ENCODE measurements at regions not wholly inside any gene's neighbourhood (a gene's known extent, or its start where the extent isn't known, plus 50 kb on each side); places are given as distances from the start of the nearest gene placed in this dataset.

- TF ChIP-seq ZZZ3 (IDR thresholded peaks at IDR 0.05; ENCODE audit: control insufficient read depth, insufficient read length, low read depth) (no peak), ZBED1 (IDR thresholded peaks at IDR 0.05; ENCODE audit: borderline replicate concordance) (no peak), MYC (IDR thresholded peaks at IDR 0.05; ENCODE audit: insufficient read depth, insufficient read length, insufficient replicate concordance, low read length, severe bottlenecking) (no peak), REST (IDR thresholded peaks at IDR 0.05; ENCODE audit: low read depth, low read length) (no peak), PBX3 (IDR thresholded peaks at IDR 0.05; ENCODE audit: insufficient replicate concordance, low read depth, low read length) (no peak), CBX5 (IDR thresholded peaks at IDR 0.05; ENCODE audit: low read depth) (no peak), EED (IDR thresholded peaks at IDR 0.05; ENCODE audit: low read depth) (no peak)
- FAIRE-seq (no peak), DNase-seq (ENCODE audit: low read depth, low spot score) (no peak), ATAC-seq (no peak)
- H3K4me2 ChIP-seq (ENCODE audit: control insufficient read depth, insufficient read depth): no peak overlapping the region
- no peak overlapping the region for H3K4me3 ChIP-seq
- ChIA-PET CTCF (no interaction called here), RAD21 (ENCODE audit: unreplicated experiment) (no interaction called here), SMC1A (ENCODE audit: uncharacterized antibody, unreplicated experiment) (no interaction called here), POLR2A (no interaction called here)
- no peaks in the 10 kb centered on the region for H3K36me3 ChIP-seq (ENCODE audit: control insufficient read depth in 2 of 2, insufficient read depth in 2 of 2, low read length in 1 of 2)
- H3K79me2 ChIP-seq (ENCODE audit: control insufficient read depth, insufficient read depth, low read length): no peaks in the 10 kb centered on the region
- no peaks in the 10 kb centered on the region for H4K20me1 ChIP-seq (ENCODE audit: control insufficient read depth, insufficient read depth)
- no peaks in the 10 kb centered on the region for H3K9me3 ChIP-seq (replicated peaks; ENCODE audit: control insufficient read depth, insufficient read depth, low read length)
- 23% methylated on average over 7 of the region's 7 CpGs for WGBS (ENCODE audit: insufficient coverage, insufficient replicate concordance, low lambda C conversion rate, missing lambda C conversion rate)
- H3K4me1 ChIP-seq (ENCODE audit: control insufficient read depth, insufficient read depth, low read length): no peaks in the 10 kb centered on the region
- no peak overlapping the region for H3K9ac ChIP-seq (ENCODE audit: control insufficient read depth, insufficient read depth, low read length)
- no peaks in the 10 kb centered on the region for H3K27me3 ChIP-seq (replicated peaks in 1 of 2; ENCODE audit: control insufficient read depth in 2 of 2, insufficient read depth in 2 of 2, low read length in 1 of 2)
- in situ Hi-C loops (cut with MboI): no loop called here
- intact Hi-C loops (cut with micrococcal nuclease; ENCODE audit: unreplicated experiment): no loop called here
- no peak overlapping the region for H3K27ac ChIP-seq (ENCODE audit: control insufficient read depth, insufficient read depth)
- no peak overlapping the region for H2AFZ ChIP-seq (ENCODE audit: control insufficient read depth, low read depth, low read length)
- no TSS peak for BruUV-seq (replicated peaks)
Measured at GRCh38 chr6:169344750-169345065, 91.1 kb upstream of the THBS2 start.
